Activated naive CD8-positive, alpha-beta T cell (primary cell): ENCODE measurements at regions not wholly inside any gene's neighbourhood (a gene's known extent, or its start where the extent isn't known, plus 50 kb on each side); places are given as distances from the start of the nearest gene placed in this dataset.
"Not testable (repeated sequence)": the region's sequence is repeated elsewhere in the genome, so short reads cannot be mapped to it uniquely, and the experiment has no call there.

Source experiments
- H3K27ac Mint-ChIP-seq: one replicate; pipeline ENCODE4 v1.8.0; 2021; ENCODE audit warnings: mixed read lengths
- H3K27me3 Mint-ChIP-seq: one replicate; pipeline ENCODE4 v1.8.0; 2021; ENCODE audit warnings: mixed read lengths
- H3K36me3 Mint-ChIP-seq: one replicate; pipeline ENCODE4 v1.8.0; 2021; ENCODE audit warnings: mixed read lengths
- H3K4me1 Mint-ChIP-seq: one replicate; pipeline ENCODE4 v1.8.0; 2021; ENCODE audit warnings: low read depth, mixed read lengths
- H3K4me3 Mint-ChIP-seq: one replicate; pipeline ENCODE4 v1.8.0; 2021; ENCODE audit warnings: mild to moderate bottlenecking, mixed read lengths
- H3K9me3 Mint-ChIP-seq: one replicate; pipeline ENCODE4 v1.8.0; 2021; ENCODE audit warnings: low read depth, mixed read lengths

GRCh38 chr3:72625602-72626337 is 222.5 kb downstream of the SHQ1 start:
- H3K4me3 Mint-ChIP-seq: no peak overlapping the region
- peaks cover 22% of the 10 kb centered on the region for H3K4me1 Mint-ChIP-seq

GRCh38 chr3:72624656-72625055 is 223.6 kb downstream of the SHQ1 start:
- Mint-ChIP-seq H3K9me3 (no peaks in the 10 kb centered on the region), H3K27me3 (no peaks in the 10 kb centered on the region), H3K4me1 (peaks cover 20% of the 10 kb centered on the region), H3K27ac (no peak overlapping the region), H3K36me3 (peaks cover 7% of the 10 kb centered on the region), H3K4me3 (no peak overlapping the region)

More at GRCh38 chr3:72625602-72626337, 222.5 kb downstream of the SHQ1 start:
- Mint-ChIP-seq H3K9me3 (no peaks in the 10 kb centered on the region), H3K27me3 (no peaks in the 10 kb centered on the region), H3K36me3 (peaks cover 3% of the 10 kb centered on the region), H3K27ac (no peak overlapping the region)

GRCh38 chr3:72618739-72619138 is 229.5 kb downstream of the SHQ1 start:
- peaks cover 6% of the 10 kb centered on the region for H3K9me3 Mint-ChIP-seq
- H3K27ac Mint-ChIP-seq: no peak overlapping the region
- no peak overlapping the region for H3K4me3 Mint-ChIP-seq
- H3K4me1 Mint-ChIP-seq: peaks cover 4% of the 10 kb centered on the region
- no peaks in the 10 kb centered on the region for H3K27me3 Mint-ChIP-seq
- H3K36me3 Mint-ChIP-seq: peaks cover 15% of the 10 kb centered on the region

- Mint-ChIP-seq H3K27ac (no peak overlapping the region), H3K9me3 (peaks cover 6% of the 10 kb centered on the region), H3K27me3 (no peaks in the 10 kb centered on the region), H3K36me3 (peaks cover 14% of the 10 kb centered on the region), H3K4me1 (peaks cover 4% of the 10 kb centered on the region), H3K4me3 (no peak overlapping the region)
These were observed 230.7 kb downstream of the SHQ1 start for GRCh38 chr3:72617424-72618024.

- Mint-ChIP-seq H3K4me3 (no peak overlapping the region), H3K36me3 (peaks cover 12% of the 10 kb centered on the region), H3K9me3 (peaks cover 6% of the 10 kb centered on the region), H3K27ac (no peak overlapping the region), H3K4me1 (peaks cover 4% of the 10 kb centered on the region), H3K27me3 (no peaks in the 10 kb centered on the region)
These were observed 232.5 kb downstream of the SHQ1 start for GRCh38 chr3:72615776-72616175.

GRCh38 chr3:72615182-72615581 is 233.1 kb downstream of the SHQ1 start:
- Mint-ChIP-seq H3K27ac (no peak overlapping the region), H3K9me3 (peaks cover 6% of the 10 kb centered on the region), H3K4me3 (no peak overlapping the region), H3K27me3 (no peaks in the 10 kb centered on the region), H3K36me3 (peaks cover 8% of the 10 kb centered on the region), H3K4me1 (peaks cover 4% of the 10 kb centered on the region)

- no peaks in the 10 kb centered on the region for H3K27me3 Mint-ChIP-seq
- peaks cover 6% of the 10 kb centered on the region for H3K9me3 Mint-ChIP-seq
- H3K4me3 Mint-ChIP-seq: no peak overlapping the region
- peaks cover 8% of the 10 kb centered on the region for H3K36me3 Mint-ChIP-seq
- H3K4me1 Mint-ChIP-seq: peaks cover 4% of the 10 kb centered on the region
- no peak overlapping the region for H3K27ac Mint-ChIP-seq
These were observed 233.7 kb downstream of the SHQ1 start for GRCh38 chr3:72614394-72615074.

- Mint-ChIP-seq H3K9me3 (peaks cover 6% of the 10 kb centered on the region), H3K4me3 (no peak overlapping the region), H3K36me3 (peaks cover 8% of the 10 kb centered on the region), H3K27me3 (no peaks in the 10 kb centered on the region), H3K4me1 (peaks cover 4% of the 10 kb centered on the region), H3K27ac (no peak overlapping the region)
These were observed 234.4 kb downstream of the SHQ1 start for GRCh38 chr3:72613871-72614270.

- H3K27me3 Mint-ChIP-seq, H3K9me3 Mint-ChIP-seq, H3K36me3 Mint-ChIP-seq, H3K4me1 Mint-ChIP-seq, H3K4me3 Mint-ChIP-seq, H3K27ac Mint-ChIP-seq: not testable (repeated sequence)
These were observed 239.1 kb downstream of the SHQ1 start for GRCh38 chr3:72609114-72609513.

- H3K4me1 Mint-ChIP-seq: no peaks in the 10 kb centered on the region
- no peaks in the 10 kb centered on the region for H3K9me3 Mint-ChIP-seq
- H3K27me3 Mint-ChIP-seq: no peaks in the 10 kb centered on the region
- H3K36me3 Mint-ChIP-seq: no peaks in the 10 kb centered on the region
- H3K4me3 Mint-ChIP-seq: no peak overlapping the region
- H3K27ac Mint-ChIP-seq: no peak overlapping the region
These were observed 242.0 kb downstream of the SHQ1 start for GRCh38 chr3:72606005-72606800.

GRCh38 chr3:72604328-72604727 is 243.9 kb downstream of the SHQ1 start:
- Mint-ChIP-seq H3K27ac (no peak overlapping the region), H3K27me3 (no peaks in the 10 kb centered on the region), H3K36me3 (no peaks in the 10 kb centered on the region), H3K4me1 (no peaks in the 10 kb centered on the region), H3K9me3 (no peaks in the 10 kb centered on the region), H3K4me3 (no peak overlapping the region)

- Mint-ChIP-seq H3K4me1 (no peaks in the 10 kb centered on the region), H3K27ac (no peak overlapping the region), H3K9me3 (no peaks in the 10 kb centered on the region)
These were observed 246.1 kb downstream of the SHQ1 start for GRCh38 chr3:72601983-72602750.

GRCh38 chr3:72601060-72601459 is 247.2 kb downstream of the SHQ1 start:
- no peaks in the 10 kb centered on the region for H3K9me3 Mint-ChIP-seq
- no peaks in the 10 kb centered on the region for H3K4me1 Mint-ChIP-seq
- no peaks in the 10 kb centered on the region for H3K36me3 Mint-ChIP-seq

More at GRCh38 chr3:72601983-72602750, 246.1 kb downstream of the SHQ1 start:
- Mint-ChIP-seq H3K36me3 (no peaks in the 10 kb centered on the region), H3K4me3 (no peak overlapping the region), H3K27me3 (no peaks in the 10 kb centered on the region)

GRCh38 chr3:72597756-72598195 is 250.5 kb downstream of the SHQ1 start:
- H3K9me3 Mint-ChIP-seq: no peaks in the 10 kb centered on the region
- H3K27me3 Mint-ChIP-seq: no peaks in the 10 kb centered on the region
- H3K4me3 Mint-ChIP-seq: no peak overlapping the region
- no peak overlapping the region for H3K27ac Mint-ChIP-seq
- H3K36me3 Mint-ChIP-seq: no peaks in the 10 kb centered on the region
- no peaks in the 10 kb centered on the region for H3K4me1 Mint-ChIP-seq

More at GRCh38 chr3:72601060-72601459, 247.2 kb downstream of the SHQ1 start:
- Mint-ChIP-seq H3K27me3 (no peaks in the 10 kb centered on the region), H3K27ac (no peak overlapping the region), H3K4me3 (no peak overlapping the region)
